Nucleus accumbens (tissue), 56 donors: ENCODE measurements at regions not wholly inside any gene's neighbourhood (a gene's known extent, or its start where the extent isn't known, plus 50 kb on each side); places are given as distances from the start of the nearest gene placed in this dataset.
"Not testable (repeated sequence)": the region's sequence is repeated elsewhere in the genome, so short reads cannot be mapped to it uniquely, and the experiment has no call there.

Source experiments
- DNase-seq, 56 donors: peaks; one replicate each; lab custom pipeline; 2025; lab: John Stamatoyannopoulos, UW

GRCh38 chr4:11824566-11824965, 395.9 kb upstream of the HS3ST1 start:
- no peak for DNase-seq

DNA sequence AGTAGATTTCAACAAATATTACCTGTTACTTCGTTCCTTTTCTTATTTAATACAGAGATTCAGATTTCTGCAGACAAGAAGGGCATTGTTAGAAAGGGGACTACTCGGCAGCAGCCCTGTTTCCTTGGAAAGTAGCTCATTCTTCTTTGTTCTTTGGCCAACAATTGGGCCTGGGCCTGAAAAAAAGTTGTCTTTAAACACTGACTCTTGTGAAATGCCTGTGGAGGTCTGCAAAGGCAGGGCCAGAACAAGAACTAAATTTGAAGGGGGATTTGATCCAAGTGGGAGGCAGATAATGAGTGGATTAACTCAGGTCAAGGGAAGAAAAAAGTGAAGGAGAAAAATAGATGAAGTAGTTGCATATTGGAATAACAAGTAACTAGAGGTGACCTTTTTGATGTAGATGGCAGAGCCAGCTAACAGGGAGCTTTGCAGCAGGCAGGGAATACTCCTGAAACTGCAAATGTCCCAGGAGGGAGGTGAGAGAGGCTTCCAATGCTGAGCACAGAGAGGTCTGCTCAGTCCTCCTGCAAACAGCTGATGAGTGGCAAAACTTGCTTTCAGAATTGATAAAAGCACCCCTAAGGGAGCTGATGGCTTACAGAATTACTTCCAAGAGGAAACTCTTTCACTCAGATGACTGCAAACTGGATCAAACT, 393.2 kb upstream of the HS3ST1 start:
- DNase-seq = no peak

DNA sequence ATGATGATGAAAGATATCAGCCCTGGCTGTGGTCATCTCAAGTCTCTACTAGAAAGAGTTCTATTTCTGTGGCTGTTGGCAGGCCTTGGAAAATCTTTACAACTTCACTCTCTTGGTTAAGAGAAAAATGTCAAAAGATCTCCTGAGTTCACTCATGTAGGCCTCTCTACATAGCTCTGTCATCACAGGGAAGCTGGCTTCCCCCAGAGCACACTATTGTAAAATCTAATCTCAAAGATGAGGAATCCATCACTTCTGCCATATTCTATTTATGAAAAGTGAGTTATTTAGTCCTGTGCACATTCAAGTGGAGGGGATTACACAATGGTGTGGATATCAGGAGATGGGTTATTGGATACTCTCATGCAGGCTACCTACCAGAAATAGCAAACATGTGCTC, 388.4 kb upstream of the HS3ST1 start:
- DNase-seq = no peak

DNA sequence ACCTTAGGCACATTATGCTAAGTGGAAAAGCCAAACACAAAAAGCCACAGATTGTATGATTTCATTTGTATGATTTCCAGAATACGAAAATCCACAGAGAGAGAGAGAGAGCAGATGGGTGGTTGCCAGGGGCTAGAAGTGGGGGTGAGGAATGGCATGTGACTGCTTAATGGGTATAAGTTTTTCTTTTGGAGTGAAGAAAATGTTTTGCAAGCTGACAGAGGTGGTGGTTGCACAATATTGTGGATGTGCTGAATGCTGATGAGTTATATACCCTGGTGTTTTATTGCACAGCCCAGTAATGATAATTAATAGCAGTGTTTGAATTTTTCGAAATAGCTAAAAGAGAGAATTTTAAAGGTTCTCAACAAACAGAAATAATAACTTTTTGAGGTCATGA, 386.1 kb upstream of the HS3ST1 start:
- no peak for DNase-seq

- no peak for DNase-seq
These were observed 385.3 kb upstream of the HS3ST1 start for GRCh38 chr4:11813951-11814446.

DNA sequence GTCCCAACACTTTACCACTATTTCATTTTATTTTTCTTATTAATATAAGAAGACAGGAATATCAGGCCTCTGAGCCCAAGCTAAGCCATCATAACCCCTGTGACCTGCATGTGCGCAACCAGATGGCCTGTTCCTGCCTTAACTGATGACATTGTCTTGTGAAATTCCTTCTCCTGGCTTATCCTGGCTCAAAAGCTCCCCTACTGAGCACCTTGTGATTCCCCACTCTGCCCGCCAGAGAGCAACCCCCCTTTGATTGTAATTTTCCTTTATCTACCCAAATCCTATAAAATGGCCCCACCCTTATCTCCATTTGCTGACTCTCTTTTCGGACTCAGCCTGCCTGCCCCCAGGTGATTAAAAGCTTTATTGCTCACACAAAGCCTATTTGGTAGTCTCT, 382.8 kb upstream of the HS3ST1 start:
- DNase-seq = not testable (repeated sequence)

DNA sequence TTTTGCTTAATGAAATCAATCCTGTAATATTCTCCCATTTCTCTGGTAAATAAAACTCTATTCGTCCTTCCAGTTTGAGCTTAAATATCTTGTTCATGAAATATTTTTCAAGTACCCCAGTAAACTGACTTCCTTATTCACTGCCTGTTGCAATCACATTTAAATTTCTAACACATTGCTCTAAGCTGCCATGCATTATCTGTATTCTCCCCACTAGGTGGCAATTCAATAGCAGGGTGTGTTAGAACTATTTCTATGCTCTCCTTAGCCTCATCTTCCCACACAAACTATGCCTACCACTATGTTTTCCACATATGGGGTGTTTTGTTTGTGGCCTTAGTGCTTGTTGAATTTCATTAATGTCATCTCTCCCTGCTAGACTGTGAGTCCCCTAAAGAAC, 377.1 kb upstream of the HS3ST1 start:
- peak in 1 of 56 donors; percentile 1 for DNase-seq

DNA sequence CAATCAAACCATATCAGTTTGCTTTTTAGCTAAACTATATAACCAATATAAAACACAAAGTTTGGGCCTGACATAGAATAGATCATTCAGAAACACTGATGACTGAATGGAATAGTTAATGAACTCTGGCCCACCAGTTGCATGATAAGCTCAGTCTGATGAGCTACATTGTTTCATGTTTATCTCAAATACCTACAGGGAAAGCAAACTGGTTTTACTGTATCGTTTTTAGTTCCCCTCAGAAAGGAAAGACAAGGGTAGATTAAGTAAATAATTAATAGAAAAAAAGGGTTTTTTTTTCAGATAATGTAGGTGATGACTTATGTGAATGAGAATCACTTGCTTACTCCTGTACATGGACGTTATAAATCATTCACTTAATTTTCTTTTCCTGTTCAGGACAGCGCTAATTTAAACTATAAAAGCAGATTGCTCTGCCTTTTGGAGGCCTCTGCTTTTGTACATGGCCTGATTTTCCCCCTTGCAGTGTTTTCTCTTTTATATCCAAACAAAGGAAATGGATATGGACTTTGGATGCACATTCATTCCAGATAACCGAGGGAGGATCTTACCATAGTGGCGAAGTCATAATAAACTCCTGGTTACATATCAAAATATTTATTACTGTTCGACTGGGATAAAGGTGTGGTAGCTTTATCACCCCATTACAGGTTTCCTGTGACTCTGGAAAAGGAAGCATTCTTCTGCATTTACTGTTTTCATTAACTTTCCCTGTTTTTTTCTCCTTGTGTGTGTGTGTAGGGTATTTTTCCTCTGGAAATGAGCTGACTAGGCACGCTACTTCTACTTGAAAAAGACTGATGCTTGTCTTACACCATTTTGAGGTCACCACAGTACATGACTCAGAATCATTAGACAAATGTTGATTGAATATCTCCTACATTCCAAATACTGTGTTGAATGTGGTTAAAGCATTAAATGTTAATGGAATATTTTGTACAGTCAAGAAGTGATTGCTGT, 373.1 kb upstream of the HS3ST1 start:
- no peak for DNase-seq

DNA sequence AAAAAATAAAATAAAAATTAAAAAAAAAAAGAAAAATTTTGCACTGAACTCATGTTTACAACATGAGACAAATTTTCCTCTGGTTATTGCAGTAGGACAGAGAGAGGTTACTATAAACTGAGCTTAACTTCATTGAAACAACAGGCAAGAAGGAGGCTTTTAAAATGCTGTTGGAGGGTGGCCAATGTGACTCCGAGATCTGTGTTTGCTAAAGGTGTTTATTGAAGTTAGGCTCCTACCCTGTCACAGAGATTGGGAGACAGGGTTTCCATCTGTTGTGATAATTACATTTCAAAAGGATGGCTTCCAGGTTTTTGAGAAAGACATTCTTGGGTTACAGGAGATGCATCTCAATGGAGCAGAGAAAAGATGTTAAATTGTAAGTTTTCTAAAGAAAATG, 370.5 kb upstream of the HS3ST1 start:
- no peak for DNase-seq

GRCh38 chr4:11791797-11792196, 363.1 kb upstream of the HS3ST1 start:
- DNase-seq = no peak

GRCh38 chr4:11790230-11790629, 361.5 kb upstream of the HS3ST1 start:
- DNase-seq = no peak

DNA sequence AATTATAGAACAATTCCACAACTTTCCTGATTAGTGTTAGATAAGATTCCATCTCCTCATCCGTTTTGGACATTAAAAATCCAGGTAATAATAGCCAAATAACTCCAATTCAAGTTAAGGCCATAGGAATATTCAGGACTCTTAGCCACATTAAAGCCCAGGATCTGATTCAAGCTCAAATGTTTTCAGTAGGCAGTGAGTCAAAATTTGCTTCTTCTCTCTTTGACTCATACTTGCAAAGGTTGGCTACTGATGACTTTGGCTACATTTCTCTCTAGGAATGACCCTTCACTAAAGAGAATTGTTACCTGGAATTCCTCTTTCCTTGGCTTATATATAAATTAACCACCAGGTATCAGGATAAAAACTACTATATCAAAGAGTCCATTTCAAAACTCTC, 354.9 kb upstream of the HS3ST1 start:
- no peak for DNase-seq

DNA sequence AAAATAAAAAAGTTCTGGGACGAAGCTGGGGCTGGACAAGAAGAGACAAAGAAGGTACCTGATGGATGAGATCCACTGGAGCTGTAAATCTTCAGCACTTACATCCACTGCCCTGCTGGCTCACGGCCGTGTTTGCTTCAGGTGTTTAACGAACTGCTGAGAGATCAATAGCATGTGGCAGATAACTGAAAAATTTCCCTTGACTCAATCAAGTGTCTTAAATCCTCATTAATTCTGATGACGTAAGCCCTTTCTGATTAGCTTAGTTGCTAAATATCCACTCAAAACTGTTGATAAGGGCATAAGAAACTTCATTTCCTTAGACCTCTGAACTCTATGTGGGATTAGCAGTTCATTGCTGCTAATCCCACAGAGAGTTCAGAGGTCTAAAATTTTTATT, 354.2 kb upstream of the HS3ST1 start:
- DNase-seq = no peak

- peak in 4 of 56 donors; percentile 1 to 21 (median 6) for DNase-seq
These were observed 348.8 kb upstream of the HS3ST1 start for GRCh38 chr4:11777447-11777846.

GRCh38 chr4:11774346-11774745, 345.7 kb upstream of the HS3ST1 start:
- DNase-seq = no peak

DNA sequence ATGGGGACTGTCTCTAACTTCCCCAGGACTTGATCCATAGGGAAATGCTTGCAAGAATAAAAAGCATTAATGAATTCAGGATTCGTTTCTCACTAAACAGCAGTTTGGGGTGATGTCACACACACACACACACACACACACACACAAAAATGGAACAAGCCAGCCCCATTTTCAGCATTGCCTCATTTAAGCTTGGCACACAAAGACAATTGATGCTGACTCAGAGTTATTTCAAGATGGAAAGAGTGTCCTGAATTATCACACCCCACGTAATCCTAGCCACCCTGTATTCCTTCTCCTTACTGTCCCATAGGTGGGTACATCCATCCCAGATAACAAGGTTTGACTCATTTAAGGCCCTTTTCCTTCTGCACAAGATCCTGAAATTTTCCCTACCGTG, 345.1 kb upstream of the HS3ST1 start:
- DNase-seq = no peak

- no peak for DNase-seq
These were observed 340.7 kb upstream of the HS3ST1 start for GRCh38 chr4:11769434-11769833.

DNA sequence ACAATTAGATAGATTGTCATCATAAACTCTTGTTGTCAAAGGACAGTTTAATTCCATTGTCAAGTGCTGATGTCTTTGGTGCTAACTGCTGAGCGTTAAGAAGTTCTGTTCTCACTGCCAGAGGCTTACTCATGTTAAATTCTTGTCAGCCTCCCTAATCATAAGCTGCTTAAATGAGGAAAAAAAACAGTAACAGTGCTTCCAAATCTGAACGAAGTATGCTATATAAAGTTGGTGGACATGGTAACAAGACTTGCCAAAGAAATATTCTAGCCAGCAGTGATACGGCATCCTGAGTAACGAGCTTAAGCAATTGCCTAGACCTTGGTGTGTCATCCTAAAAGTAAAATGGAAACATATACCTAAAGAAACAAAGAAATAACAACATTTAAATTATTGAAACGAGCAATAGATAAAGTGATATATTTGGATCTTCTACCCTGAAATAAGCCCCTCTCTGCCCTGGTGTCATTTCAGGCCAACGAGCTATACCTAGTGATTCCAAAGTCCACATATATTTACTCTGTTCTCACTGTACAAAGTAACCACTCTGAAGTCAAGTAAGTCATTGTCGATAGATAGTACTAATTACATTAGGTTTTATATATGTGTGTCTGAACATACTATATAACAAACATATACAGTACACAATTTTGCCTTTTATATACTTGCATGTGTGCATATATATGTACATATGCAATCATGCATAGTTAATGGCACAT, 339.7 kb upstream of the HS3ST1 start:
- DNase-seq = no peak

DNA sequence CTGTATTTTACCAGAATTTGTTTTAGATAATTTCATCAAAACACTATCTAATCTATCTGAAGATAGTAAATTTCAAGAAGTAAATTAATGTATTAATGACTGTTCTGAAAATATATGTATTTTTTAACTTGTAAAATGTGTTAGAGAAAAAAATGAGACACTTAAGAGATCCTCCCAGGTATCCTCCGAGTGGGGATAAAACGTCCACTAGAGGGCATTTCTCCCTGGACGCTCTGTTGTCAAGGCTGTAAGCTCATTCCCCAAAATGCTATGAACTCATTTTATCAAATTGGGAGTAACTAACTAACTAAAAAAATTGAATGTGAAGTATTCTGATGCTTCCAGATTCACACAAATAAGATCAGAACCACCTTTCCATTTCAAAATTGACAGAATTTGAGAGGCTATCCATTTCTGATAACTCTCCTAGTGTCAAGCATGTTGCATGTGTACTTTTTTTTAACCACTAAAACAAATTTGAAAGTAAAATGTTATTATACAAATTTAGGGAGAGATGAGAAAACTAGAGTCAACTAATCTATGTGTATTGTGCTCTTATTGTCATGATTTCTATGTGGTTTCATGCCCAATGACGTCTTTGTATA, 337.3 kb upstream of the HS3ST1 start:
- DNase-seq = no peak

GRCh38 chr4:11748164-11748872, 319.6 kb upstream of the HS3ST1 start:
- DNase-seq = peak in 1 of 56 donors; percentile 4
